ENCODE measurements at regions not wholly inside any gene's neighbourhood (a gene's known extent, or its start where the extent isn't known, plus 50 kb on each side); places are given as distances from the start of the nearest gene placed in this dataset.
A peak's percentile ranks its signal among the peaks of the same experiment; 100 is the strongest.

DNA sequence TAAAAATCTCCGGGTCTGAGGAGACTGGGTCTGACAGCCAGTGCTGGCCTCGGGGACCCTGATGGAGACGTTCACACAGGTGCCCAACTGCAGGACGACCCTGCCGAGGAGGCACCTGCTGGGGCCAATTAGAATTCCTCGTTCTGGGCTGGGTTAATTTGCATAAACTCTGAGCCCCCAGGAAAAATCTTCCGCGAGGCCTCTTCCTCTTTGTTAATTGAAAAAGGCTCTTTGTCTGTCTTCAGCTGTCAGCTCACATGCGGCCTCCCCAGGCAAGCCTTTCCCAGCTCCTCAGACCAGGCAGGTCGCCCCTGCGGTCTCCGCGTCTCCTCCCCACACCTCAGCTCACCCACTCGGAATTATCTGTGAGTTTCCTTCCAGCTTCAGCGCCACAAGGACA, 400.2 kb downstream of the SEC14L1 start:
- no peak overlapping the region for H3K27ac ChIP-seq
- H3F3A ChIP-seq (ENCODE audit: insufficient read depth, low read depth) = no peaks in the 10 kb centered on the region
- H3K9me2 ChIP-seq (ENCODE audit: insufficient read depth) = no peaks in the 10 kb centered on the region
- no peaks in the 10 kb centered on the region for H3K79me2 ChIP-seq (ENCODE audit: low read depth)
- H2AFZ ChIP-seq = no peak overlapping the region
- H3K4me3 ChIP-seq = no peak overlapping the region
- no peak for DNase-seq
- H3K36me3 ChIP-seq (ENCODE audit: low read depth) = no peaks in the 10 kb centered on the region
- ChIA-PET POLR2A (ENCODE audit: unreplicated experiment) (no interaction called here), CTCF (no interaction called here)
- H3K9me3 ChIP-seq (ENCODE audit: insufficient read depth, low read depth) = no peaks in the 10 kb centered on the region
- TF ChIP-seq, protein P1, sequence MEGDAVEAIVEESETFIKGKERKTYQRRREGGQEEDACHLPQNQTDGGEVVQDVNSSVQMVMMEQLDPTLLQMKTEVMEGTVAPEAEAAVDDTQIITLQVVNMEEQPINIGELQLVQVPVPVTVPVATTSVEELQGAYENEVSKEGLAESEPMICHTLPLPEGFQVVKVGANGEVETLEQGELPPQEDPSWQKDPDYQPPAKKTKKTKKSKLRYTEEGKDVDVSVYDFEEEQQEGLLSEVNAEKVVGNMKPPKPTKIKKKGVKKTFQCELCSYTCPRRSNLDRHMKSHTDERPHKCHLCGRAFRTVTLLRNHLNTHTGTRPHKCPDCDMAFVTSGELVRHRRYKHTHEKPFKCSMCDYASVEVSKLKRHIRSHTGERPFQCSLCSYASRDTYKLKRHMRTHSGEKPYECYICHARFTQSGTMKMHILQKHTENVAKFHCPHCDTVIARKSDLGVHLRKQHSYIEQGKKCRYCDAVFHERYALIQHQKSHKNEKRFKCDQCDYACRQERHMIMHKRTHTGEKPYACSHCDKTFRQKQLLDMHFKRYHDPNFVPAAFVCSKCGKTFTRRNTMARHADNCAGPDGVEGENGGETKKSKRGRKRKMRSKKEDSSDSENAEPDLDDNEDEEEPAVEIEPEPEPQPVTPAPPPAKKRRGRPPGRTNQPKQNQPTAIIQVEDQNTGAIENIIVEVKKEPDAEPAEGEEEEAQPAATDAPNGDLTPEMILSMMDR (conservative IDR thresholded peaks at IDR 0.05) = no peak
- no peak for TF ChIP-seq EZH2 (IDR thresholded peaks at IDR 0.05; ENCODE audit: low read depth)
- H3K4me2 ChIP-seq = no peak overlapping the region
- intact Hi-C loops (cut with micrococcal nuclease; ENCODE audit: unreplicated experiment) = no loop called here
- no peaks in the 10 kb centered on the region for H3K4me1 ChIP-seq (replicated peaks; ENCODE audit: insufficient read depth)
- H3K27me3 ChIP-seq (ENCODE audit: insufficient read depth, low read depth) = peaks cover 56% of the 10 kb centered on the region
- BruUV-seq (replicated peaks) = no TSS peak
- no peaks in the 10 kb centered on the region for H4K20me1 ChIP-seq (ENCODE audit: insufficient read depth)

DNA sequence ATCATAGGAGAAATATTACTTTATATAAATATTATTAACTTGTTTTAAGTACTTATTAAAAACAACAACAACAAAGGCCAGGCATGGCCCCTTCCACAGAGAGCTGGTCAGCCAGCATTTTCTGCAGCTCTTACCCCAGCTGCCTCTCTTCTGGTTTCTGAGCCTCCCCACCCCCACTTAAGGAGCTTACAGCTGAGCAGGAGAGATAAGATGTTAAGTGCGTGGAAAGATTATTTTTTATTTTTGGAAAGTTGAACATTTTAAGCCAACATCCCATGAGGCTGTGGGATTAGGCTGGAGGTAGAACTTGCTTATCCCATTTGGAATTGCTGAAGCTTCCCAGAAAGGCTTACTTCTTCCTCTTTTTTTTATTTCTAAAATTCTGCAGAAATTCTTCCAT, 401.2 kb downstream of the SEC14L1 start:
- ChIA-PET CTCF (interaction anchor here (0.5 kb wide), 1 partner anchor 488 kb away, joined by 3 read pairs; no protein-coding TSS in a partner anchor), POLR2A (ENCODE audit: unreplicated experiment) (no interaction called here)
- Histone ChIP-seq H3K9me2 (ENCODE audit: insufficient read depth) (no peaks in the 10 kb centered on the region), H3F3A (ENCODE audit: insufficient read depth, low read depth) (no peaks in the 10 kb centered on the region), H3K27me3 (ENCODE audit: insufficient read depth, low read depth) (peaks cover 60% of the 10 kb centered on the region), H3K4me3 (no peak overlapping the region), H3K36me3 (ENCODE audit: low read depth) (no peaks in the 10 kb centered on the region), H2AFZ (no peak overlapping the region), H3K4me1 (replicated peaks; ENCODE audit: insufficient read depth) (no peaks in the 10 kb centered on the region), H3K4me2 (no peak overlapping the region), H3K27ac (no peak overlapping the region), H4K20me1 (ENCODE audit: insufficient read depth) (no peaks in the 10 kb centered on the region), H3K79me2 (ENCODE audit: low read depth) (no peaks in the 10 kb centered on the region), H3K9me3 (ENCODE audit: insufficient read depth, low read depth) (no peaks in the 10 kb centered on the region)
- intact Hi-C loops (cut with micrococcal nuclease; ENCODE audit: unreplicated experiment) = loop anchor here (2.0 kb wide), 1 partner anchor 473 kb away; no protein-coding TSS in a partner anchor
- TF ChIP-seq EZH2 (IDR thresholded peaks at IDR 0.05; ENCODE audit: low read depth) = no peak
- TF ChIP-seq, protein P1 (conservative IDR thresholded peaks at IDR 0.05) = no peak
- no peak for DNase-seq
- no TSS peak for BruUV-seq (replicated peaks)

DNA sequence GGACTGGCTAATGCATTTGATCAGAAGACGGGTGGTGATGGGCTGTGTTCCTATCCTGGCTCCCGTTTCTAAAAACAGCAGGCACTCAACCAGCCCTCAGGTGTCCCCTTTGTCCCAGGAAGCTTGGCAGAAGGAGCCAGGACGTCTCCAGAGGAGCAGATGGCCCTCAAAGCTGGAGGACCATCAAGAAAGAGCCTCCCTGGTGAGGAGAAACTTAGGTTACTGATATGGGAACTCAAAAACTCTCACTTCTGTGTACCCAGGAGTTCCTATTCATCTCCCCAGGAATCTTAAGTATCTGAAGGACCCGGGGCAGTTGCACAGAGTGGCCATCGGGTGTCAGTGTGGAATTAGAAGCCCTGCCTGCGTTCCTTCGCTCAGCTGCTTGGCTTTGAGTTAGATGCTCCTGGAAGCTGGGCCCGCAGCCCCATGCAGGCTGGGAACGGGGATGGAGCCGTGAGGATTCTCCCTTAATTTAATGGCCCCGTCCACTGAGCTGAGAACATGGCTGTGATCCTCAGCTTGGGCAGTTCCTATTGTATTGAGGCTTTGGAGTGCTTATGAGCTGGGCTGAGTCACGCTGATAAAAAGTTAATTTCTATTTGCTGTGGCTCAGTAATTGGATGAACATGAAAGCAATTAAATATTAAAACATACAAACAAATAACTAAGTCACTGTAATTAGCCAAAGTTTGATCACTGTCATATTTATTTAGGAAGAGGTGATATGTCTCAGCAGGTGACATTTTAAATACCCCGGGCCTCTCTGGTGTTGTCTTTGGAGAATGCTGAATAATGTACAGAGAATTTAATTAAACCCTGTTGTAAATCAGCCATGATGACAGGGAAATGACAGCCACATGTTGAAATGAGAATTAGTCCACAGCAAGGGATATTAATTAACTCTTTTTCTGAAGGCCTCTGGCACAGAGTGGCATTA, 402.1 kb downstream of the SEC14L1 start:
- intact Hi-C loops (cut with micrococcal nuclease; ENCODE audit: unreplicated experiment) = loop anchor here (2.0 kb wide), 1 partner anchor 472 kb away; no protein-coding TSS in a partner anchor
- H3K4me1 ChIP-seq (replicated peaks; ENCODE audit: insufficient read depth) = no peaks in the 10 kb centered on the region
- H3K27ac ChIP-seq = no peak overlapping the region
- H3K4me3 ChIP-seq = no peak overlapping the region
- peaks cover 55% of the 10 kb centered on the region for H3K27me3 ChIP-seq (ENCODE audit: insufficient read depth, low read depth)
- no peaks in the 10 kb centered on the region for H4K20me1 ChIP-seq (ENCODE audit: insufficient read depth)
- no peak overlapping the region for H2AFZ ChIP-seq
- TF ChIP-seq EZH2 (IDR thresholded peaks at IDR 0.05; ENCODE audit: low read depth) = no peak
- TF ChIP-seq, protein P1 (conservative IDR thresholded peaks at IDR 0.05) = peak; percentile 76
- CTCF ChIA-PET = interaction anchor here (0.5 to 0.8 kb wide), 3 partner anchors 471 to 1158 kb away, joined by 3 to 12 read pairs (median 11); partner anchors contain the start of gene SPHK1
- DNase-seq = peak; percentile 53 to 54
- POLR2A ChIA-PET (ENCODE audit: unreplicated experiment) = no interaction called here
- H3K4me2 ChIP-seq = no peak overlapping the region
- no peaks in the 10 kb centered on the region for H3K79me2 ChIP-seq (ENCODE audit: low read depth)
- no peaks in the 10 kb centered on the region for H3K36me3 ChIP-seq (ENCODE audit: low read depth)
- H3K9me3 ChIP-seq (ENCODE audit: insufficient read depth, low read depth) = no peaks in the 10 kb centered on the region
- no peaks in the 10 kb centered on the region for H3F3A ChIP-seq (ENCODE audit: insufficient read depth, low read depth)
- H3K9me2 ChIP-seq (ENCODE audit: insufficient read depth) = no peaks in the 10 kb centered on the region
- BruUV-seq (replicated peaks) = no TSS peak
